K562 (cell line): ENCODE measurements at regions not wholly inside any gene's neighbourhood (a gene's known extent, or its start where the extent isn't known, plus 50 kb on each side); places are given as distances from the start of the nearest gene placed in this dataset.

Source experiments
- ATAC-seq: fragments of 200-7000 bp; cut with Tn5 transposase; 3 replicates; pipeline ENCODE4 v1.9.1; 2020; ENCODE audit warnings: moderate library complexity
- BruUV-seq: library from RNA; stranded (reverse); fragments of 400-500 nt; replicated peaks from 2 replicates; lab custom pipeline; 2021; lab: Mats Ljungman, UMichigan
- CTCF ChIA-PET: fragments of 300-600 bp; formaldehyde crosslinking; extraction: SDS; loops from one replicate; lab custom pipeline; 2021; ENCODE audit warnings: low intra/inter-chr PET ratio; lab: Yijun Ruan, JAX
- POLR2A ChIA-PET: fragments of 300-600, 350-650 bp; sonication (Branson Sonifier 250); formaldehyde crosslinking; extraction: SDS; loops from one replicate; lab custom pipeline; 2021; ENCODE audit warnings: antibody characterized with exemption, inconsistent platforms; lab: Yijun Ruan, JAX
- DNase-seq, 4 experiments: peaks; one replicate each; pipeline versions ENCODE4 v3.0.0 to v3.0.0-alpha.2; 2011 to 2018; ENCODE audit warnings: low spot score in 3 of 4, mixed read lengths in 3 of 4; ENCODE audit errors: extremely low read depth in 1 of 4
- FAIRE-seq: peaks from 2 replicates; lab custom pipeline; 2011; peaks lifted over from hg19 to GRCh38; lab: Jason Lieb, UNC
- H2AFZ ChIP-seq: 2 replicates; pipeline ENCODE4 v1.6.0; 2011; ENCODE audit warnings: low read depth, low read length, control low read depth, inconsistent platforms
- H3K27ac ChIP-seq: fragments of 200-600 bp; 3 replicates; pipeline ENCODE4 v1.8.0; 2011; ENCODE audit warnings: low read depth, mild to moderate bottlenecking, control low read depth, inconsistent platforms, low read length, moderate library complexity, mixed read lengths; ENCODE audit errors: extremely low read depth
- H3K27me3 ChIP-seq, 2 experiments: fragments of 300-600 bp in 1 of 2; 2 replicates in 1 of 2; 3 replicates in 1 of 2; pipeline versions ENCODE4 v1.6.0 to v1.8.0; 2011; ENCODE audit warnings: inconsistent platforms in 2 of 2, low read length in 2 of 2, mild to moderate bottlenecking in 1 of 2, mixed read lengths in 1 of 2, moderate library complexity in 1 of 2; ENCODE audit not compliant: control insufficient read depth in 2 of 2, insufficient read depth in 2 of 2
- H3K36me3 ChIP-seq: fragments of 300-600 bp; 3 replicates; pipeline ENCODE4 v1.8.0; 2011; ENCODE audit warnings: mild to moderate bottlenecking, low read length, inconsistent platforms; ENCODE audit not compliant: control insufficient read depth, insufficient read depth
- H3K4me1 ChIP-seq, 2 experiments: fragments of 200-600 bp in 1 of 2; replicated peaks in 1 of 2; 2 replicates in 1 of 2; 3 replicates in 1 of 2; pipeline versions ENCODE4 v1.5.1 to v1.8.0; 2011; ENCODE audit warnings: inconsistent platforms in 2 of 2, low read length in 2 of 2, mild to moderate bottlenecking in 1 of 2, mixed read lengths in 1 of 2, moderate library complexity in 1 of 2; ENCODE audit not compliant: control insufficient read depth in 2 of 2, insufficient read depth in 2 of 2
- H3K4me2 ChIP-seq: 2 replicates; pipeline ENCODE4 v1.6.1; 2011; ENCODE audit warnings: low read length, control low read depth, inconsistent platforms, mixed read lengths; ENCODE audit not compliant: insufficient read depth
- H3K4me3 ChIP-seq: fragments of 200-600 bp; sonication (generic), shearing (Covaris generic); 2 replicates; pipeline ENCODE4 v1.5.1; 2016; ENCODE audit warnings: control low read depth, inconsistent platforms
- H3K79me2 ChIP-seq: fragments of 200-600 bp; 3 replicates; pipeline ENCODE4 v1.8.0; 2011; ENCODE audit warnings: low read length, inconsistent platforms; ENCODE audit not compliant: control insufficient read depth, insufficient read depth
- H3K9ac ChIP-seq, 2 experiments: 2 replicates each; pipeline versions ENCODE4 v1.6.0 to v1.6.1; 2011; ENCODE audit warnings: low read depth in 2 of 2, low read length in 2 of 2, control low read depth in 1 of 2, inconsistent platforms in 1 of 2, mild to moderate bottlenecking in 1 of 2, mixed read lengths in 1 of 2; ENCODE audit not compliant: insufficient read depth in 1 of 2
- H3K9me1 ChIP-seq: one replicate; pipeline ENCODE4 v1.6.0; 2011; ENCODE audit warnings: inconsistent platforms, mild to moderate bottlenecking, low read length, moderate library complexity; ENCODE audit not compliant: control insufficient read depth, insufficient read depth
- H3K9me3 ChIP-seq: replicated peaks from 2 replicates; pipeline ENCODE4 v1.5.1; 2011; ENCODE audit warnings: low read depth, low read length, inconsistent platforms; ENCODE audit not compliant: control insufficient read depth, insufficient read depth
- H4K20me1 ChIP-seq: replicated peaks from 2 replicates; pipeline ENCODE4 v1.6.1; 2011; ENCODE audit warnings: low read length, inconsistent platforms, mixed read lengths; ENCODE audit not compliant: control insufficient read depth, insufficient read depth
- CBX1 ChIP-seq: sonication (generic); IDR thresholded peaks from 2 replicates; pipeline ENCODE4 v1.6.1; 2016; ENCODE audit warnings: antibody characterized with exemption, low read depth, mild to moderate bottlenecking
- ELF4 ChIP-seq: fragments of 450-650 bp; formaldehyde crosslinking; IDR thresholded peaks from 2 replicates; pipeline ENCODE4 v1.4.0; 2022; ENCODE audit warnings: missing genetic modification characterization
- EP300 ChIP-seq: IDR thresholded peaks from 2 replicates; pipeline ENCODE4 v1.6.1; 2012; ENCODE audit warnings: low read length, improper control_type of control experiment
- FOXA1 ChIP-seq: fragments of 450-650 bp; IDR thresholded peaks from 2 replicates; pipeline ENCODE4 v1.6.1; 2016; ENCODE audit warnings: mild to moderate bottlenecking, borderline replicate concordance
- GABPB1 ChIP-seq: sonication (generic); formaldehyde crosslinking; IDR thresholded peaks from 2 replicates; pipeline ENCODE4 v1.8.0; 2022; ENCODE audit warnings: mild to moderate bottlenecking, missing genetic modification reagents
- NFE2 ChIP-seq: IDR thresholded peaks from 2 replicates; pipeline ENCODE4 v1.6.1; 2014; ENCODE audit warnings: antibody characterized with exemption, low read depth
- PML ChIP-seq: IDR thresholded peaks from 2 replicates; pipeline ENCODE4 v1.6.1; 2012; ENCODE audit warnings: low read length, inconsistent platforms
- ZEB2 ChIP-seq: fragments of 450-650 bp; IDR thresholded peaks from 2 replicates; pipeline ENCODE4 v1.6.1; 2016
- WGBS: fragments of 100-300 bp; shearing (Covaris generic); methylation state at CpG from one replicate; pipeline ENCODE4 v1.1.6; 2016; ENCODE audit warnings: low coverage, mixed read lengths; ENCODE audit not compliant: insufficient coverage; ENCODE audit errors: missing lambda C conversion rate; 5-methylcytosine and 5-hydroxymethylcytosine counted together
- in situ Hi-C: fragments of 300-500 bp; cut with MboI; formaldehyde crosslinking; loops from 4 replicates; pipeline ENCODE4 v1.15.0; 2018; ENCODE audit warnings: inconsistent platforms, mixed read lengths
- intact Hi-C: fragments of 100-400 bp; cut with micrococcal nuclease; formaldehyde crosslinking; loops from 2 replicates; pipeline ENCODE4 v1.14.2; 2022
- TF ChIP-seq, protein P1 (sequence below): sonication (generic); formaldehyde crosslinking; IDR thresholded peaks from 2 replicates; pipeline ENCODE4 v1.8.1; 2023; ENCODE audit warnings: mild to moderate bottlenecking, missing genetic modification reagents
- TF ChIP-seq, protein P2 (sequence below): fragments of 450-650 bp; IDR thresholded peaks from 2 replicates; pipeline ENCODE4 v1.6.1; 2016; ENCODE audit warnings: antibody characterized with exemption
- TF ChIP-seq, protein P3 (sequence below): fragments of 450-650 bp; IDR thresholded peaks from 2 replicates; pipeline ENCODE4 v1.6.1; 2016; ENCODE audit warnings: mild to moderate bottlenecking
- TF ChIP-seq, protein P4 (sequence below): fragments of 450-650 bp; formaldehyde crosslinking; IDR thresholded peaks from 2 replicates; pipeline ENCODE4 v1.4.0; 2022; ENCODE audit warnings: missing genetic modification characterization
- TF ChIP-seq, protein P5 (sequence below): fragments of 450-650 bp; conservative IDR thresholded peaks from 2 replicates; pipeline ENCODE4 v1.6.1; 2016; ENCODE audit warnings: missing genetic modification characterization, low read depth, mild to moderate bottlenecking, missing compliant biosample characterization, moderate library complexity
- TF ChIP-seq, protein P6 (sequence below), 2 experiments: fragments of 250-450 bp in 1 of 2; fragments of 450-650 bp in 1 of 2; sonication (Bioruptor Pico) in 1 of 2; IDR thresholded peaks; 2 replicates each; pipeline versions ENCODE4 v1.6.1 to v1.8.0; 2016 to 2021; ENCODE audit warnings: mild to moderate bottlenecking in 2 of 2, moderate library complexity in 2 of 2, missing compliant biosample characterization in 1 of 2, missing genetic modification characterization in 1 of 2

DNA sequence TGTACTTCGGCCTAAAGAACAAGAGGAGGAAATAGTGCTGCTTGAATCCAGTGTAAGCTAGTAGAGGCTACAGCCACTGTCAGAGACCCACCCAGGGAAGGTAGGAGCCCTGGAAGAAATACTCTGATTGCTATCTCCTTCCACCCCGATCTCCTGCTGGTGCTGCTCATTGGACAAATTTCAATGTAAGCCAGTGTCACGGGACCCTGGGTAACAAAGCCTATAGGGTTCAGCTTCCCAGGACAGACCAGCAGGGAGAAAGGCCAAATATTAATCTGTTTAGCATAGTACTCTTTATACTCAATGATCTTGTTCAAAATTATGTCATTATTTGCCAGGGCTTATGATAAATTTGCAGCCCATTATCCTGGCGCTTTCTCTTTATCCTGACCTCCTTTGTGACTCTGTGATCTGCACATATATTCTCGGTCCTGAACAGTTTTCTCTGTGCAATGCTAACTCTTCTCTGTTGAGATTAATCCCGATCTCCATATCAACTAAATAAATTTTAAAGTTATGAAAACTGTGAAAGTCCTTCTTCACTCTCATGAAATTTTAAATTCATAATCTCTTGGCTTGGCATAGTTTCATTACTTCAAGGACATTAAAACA is 218.8 kb upstream of the PREP start:
- Histone ChIP-seq H4K20me1 (no peaks in the 10 kb centered on the region), H3K36me3 (no peaks in the 10 kb centered on the region), H3K79me2 (no peaks in the 10 kb centered on the region), H3K4me1 (no peaks in the 10 kb centered on the region), H3K27me3 (peaks cover 2 to 4% of the 10 kb centered on the region in 2 experiments; a peak in 2 of 5 replicates), H3K9me1 (no peaks in the 10 kb centered on the region), H3K4me3 (no peak overlapping the region), H2AFZ (no peak overlapping the region), H3K27ac (no peak overlapping the region), H3K4me2 (no peak overlapping the region), H3K9ac (no peak overlapping the region), H3K9me3 (no peaks in the 10 kb centered on the region)
- in situ Hi-C loops (no loop called here), intact Hi-C loops (no loop called here)
- DNase-seq (no peak), ATAC-seq (no peak), FAIRE-seq (no peak)
- no TSS peak for BruUV-seq
- CTCF ChIA-PET = no interaction called here
- TF ChIP-seq, protein P1, sequence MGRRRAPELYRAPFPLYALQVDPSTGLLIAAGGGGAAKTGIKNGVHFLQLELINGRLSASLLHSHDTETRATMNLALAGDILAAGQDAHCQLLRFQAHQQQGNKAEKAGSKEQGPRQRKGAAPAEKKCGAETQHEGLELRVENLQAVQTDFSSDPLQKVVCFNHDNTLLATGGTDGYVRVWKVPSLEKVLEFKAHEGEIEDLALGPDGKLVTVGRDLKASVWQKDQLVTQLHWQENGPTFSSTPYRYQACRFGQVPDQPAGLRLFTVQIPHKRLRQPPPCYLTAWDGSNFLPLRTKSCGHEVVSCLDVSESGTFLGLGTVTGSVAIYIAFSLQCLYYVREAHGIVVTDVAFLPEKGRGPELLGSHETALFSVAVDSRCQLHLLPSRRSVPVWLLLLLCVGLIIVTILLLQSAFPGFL (CRISPR knock-in tag) = no peak
- TF ChIP-seq EP300 (no peak), ELF4 (no peak), CBX1 (no peak), NFE2 (no peak), ZEB2 (no peak), GABPB1 (CRISPR knock-in tag) (no peak), PML (no peak), FOXA1 (no peak)
- TF ChIP-seq, protein P2, sequence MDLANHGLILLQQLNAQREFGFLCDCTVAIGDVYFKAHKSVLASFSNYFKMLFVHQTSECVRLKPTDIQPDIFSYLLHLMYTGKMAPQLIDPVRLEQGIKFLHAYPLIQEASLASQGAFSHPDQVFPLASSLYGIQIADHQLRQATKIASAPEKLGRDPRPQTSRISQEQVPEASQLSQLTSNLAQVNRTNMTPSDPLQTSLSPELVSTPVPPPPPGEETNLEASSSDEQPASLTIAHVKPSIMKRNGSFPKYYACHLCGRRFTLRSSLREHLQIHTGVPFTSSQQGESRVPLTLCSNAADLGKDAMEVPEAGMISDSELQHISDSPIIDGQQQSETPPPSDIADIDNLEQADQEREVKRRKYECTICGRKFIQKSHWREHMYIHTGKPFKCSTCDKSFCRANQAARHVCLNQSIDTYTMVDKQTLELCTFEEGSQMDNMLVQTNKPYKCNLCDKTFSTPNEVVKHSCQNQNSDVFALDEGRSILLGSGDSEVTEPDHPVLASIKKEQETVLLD = no peak
- TF ChIP-seq, protein P3, sequence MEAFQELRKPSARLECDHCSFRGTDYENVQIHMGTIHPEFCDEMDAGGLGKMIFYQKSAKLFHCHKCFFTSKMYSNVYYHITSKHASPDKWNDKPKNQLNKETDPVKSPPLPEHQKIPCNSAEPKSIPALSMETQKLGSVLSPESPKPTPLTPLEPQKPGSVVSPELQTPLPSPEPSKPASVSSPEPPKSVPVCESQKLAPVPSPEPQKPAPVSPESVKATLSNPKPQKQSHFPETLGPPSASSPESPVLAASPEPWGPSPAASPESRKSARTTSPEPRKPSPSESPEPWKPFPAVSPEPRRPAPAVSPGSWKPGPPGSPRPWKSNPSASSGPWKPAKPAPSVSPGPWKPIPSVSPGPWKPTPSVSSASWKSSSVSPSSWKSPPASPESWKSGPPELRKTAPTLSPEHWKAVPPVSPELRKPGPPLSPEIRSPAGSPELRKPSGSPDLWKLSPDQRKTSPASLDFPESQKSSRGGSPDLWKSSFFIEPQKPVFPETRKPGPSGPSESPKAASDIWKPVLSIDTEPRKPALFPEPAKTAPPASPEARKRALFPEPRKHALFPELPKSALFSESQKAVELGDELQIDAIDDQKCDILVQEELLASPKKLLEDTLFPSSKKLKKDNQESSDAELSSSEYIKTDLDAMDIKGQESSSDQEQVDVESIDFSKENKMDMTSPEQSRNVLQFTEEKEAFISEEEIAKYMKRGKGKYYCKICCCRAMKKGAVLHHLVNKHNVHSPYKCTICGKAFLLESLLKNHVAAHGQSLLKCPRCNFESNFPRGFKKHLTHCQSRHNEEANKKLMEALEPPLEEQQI = no peak
- TF ChIP-seq, protein P4, sequence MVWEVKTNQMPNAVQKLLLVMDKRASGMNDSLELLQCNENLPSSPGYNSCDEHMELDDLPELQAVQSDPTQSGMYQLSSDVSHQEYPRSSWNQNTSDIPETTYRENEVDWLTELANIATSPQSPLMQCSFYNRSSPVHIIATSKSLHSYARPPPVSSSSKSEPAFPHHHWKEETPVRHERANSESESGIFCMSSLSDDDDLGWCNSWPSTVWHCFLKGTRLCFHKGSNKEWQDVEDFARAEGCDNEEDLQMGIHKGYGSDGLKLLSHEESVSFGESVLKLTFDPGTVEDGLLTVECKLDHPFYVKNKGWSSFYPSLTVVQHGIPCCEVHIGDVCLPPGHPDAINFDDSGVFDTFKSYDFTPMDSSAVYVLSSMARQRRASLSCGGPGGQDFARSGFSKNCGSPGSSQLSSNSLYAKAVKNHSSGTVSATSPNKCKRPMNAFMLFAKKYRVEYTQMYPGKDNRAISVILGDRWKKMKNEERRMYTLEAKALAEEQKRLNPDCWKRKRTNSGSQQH (CRISPR knock-in tag) = no peak
- TF ChIP-seq, protein P5, sequence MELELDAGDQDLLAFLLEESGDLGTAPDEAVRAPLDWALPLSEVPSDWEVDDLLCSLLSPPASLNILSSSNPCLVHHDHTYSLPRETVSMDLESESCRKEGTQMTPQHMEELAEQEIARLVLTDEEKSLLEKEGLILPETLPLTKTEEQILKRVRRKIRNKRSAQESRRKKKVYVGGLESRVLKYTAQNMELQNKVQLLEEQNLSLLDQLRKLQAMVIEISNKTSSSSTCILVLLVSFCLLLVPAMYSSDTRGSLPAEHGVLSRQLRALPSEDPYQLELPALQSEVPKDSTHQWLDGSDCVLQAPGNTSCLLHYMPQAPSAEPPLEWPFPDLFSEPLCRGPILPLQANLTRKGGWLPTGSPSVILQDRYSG (tag) = no peak
- TF ChIP-seq, protein P6, sequence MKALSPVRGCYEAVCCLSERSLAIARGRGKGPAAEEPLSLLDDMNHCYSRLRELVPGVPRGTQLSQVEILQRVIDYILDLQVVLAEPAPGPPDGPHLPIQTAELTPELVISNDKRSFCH (CRISPR knock-in tag; IDR thresholded peaks at IDR 0.05) = no peak
- TF ChIP-seq, protein P6 (tag; IDR thresholded peaks at IDR 0.05) = no peak
- POLR2A ChIA-PET = no interaction called here
- 2% methylated on average over 6 of the region's 6 CpGs for WGBS
